PC-3 (cell line): ENCODE measurements at regions not wholly inside any gene's neighbourhood (a gene's known extent, or its start where the extent isn't known, plus 50 kb on each side); places are given as distances from the start of the nearest gene placed in this dataset.

ENCODE experiments used
- ATAC-seq: fragments of 200-7000 bp; cut with Tn5 transposase; 2 replicates; pipeline ENCODE4 v1.9.1; 2020; ENCODE audit warnings: mild to moderate bottlenecking, moderate library complexity
- BruUV-seq: library from RNA; stranded (reverse); fragments of 400-500 nt; replicated peaks from 2 replicates; lab custom pipeline; 2021; lab: Mats Ljungman, UMichigan
- CTCF ChIA-PET: fragments of 300-600 bp; sonication (Branson Sonifier 250); formaldehyde crosslinking; loops from one replicate; lab custom pipeline; 2022; ENCODE audit warnings: antibody characterized with exemption; lab: Charles Lee
- POLR2A ChIA-PET: fragments of 300-600 bp; sonication (Branson Sonifier 250); formaldehyde crosslinking; loops from one replicate; lab custom pipeline; 2022; ENCODE audit warnings: antibody characterized with exemption; ENCODE audit not compliant: unreplicated experiment; lab: Charles Lee
- DNase-seq: peaks from one replicate; pipeline ENCODE4 v3.0.0-alpha.2; 2015
- H2AFZ ChIP-seq: fragments of 300-600 bp; sonication (generic); 2 replicates; pipeline ENCODE4 v1.6.0; 2016; ENCODE audit warnings: antibody characterized with exemption, low read length
- H3F3A ChIP-seq: fragments of 300-600 bp; sonication (generic); one replicate; pipeline ENCODE4 v1.6.0; 2017; ENCODE audit warnings: antibody characterized with exemption, low read length, control low read depth, mild to moderate bottlenecking; ENCODE audit not compliant: unreplicated experiment
- H3K27ac ChIP-seq: fragments of 300-600 bp; sonication (generic); 2 replicates; pipeline ENCODE4 v1.5.1; 2016; ENCODE audit warnings: mild to moderate bottlenecking, low read length
- H3K27me3 ChIP-seq: fragments of 300-600 bp; sonication (generic); 2 replicates; pipeline ENCODE4 v1.6.1; 2016; ENCODE audit warnings: low read length, mixed read lengths
- H3K36me3 ChIP-seq: fragments of 300-600 bp; sonication (generic); 2 replicates; pipeline ENCODE4 v1.6.1; 2016; ENCODE audit warnings: low read depth, mixed run types, low read length, mixed read lengths
- H3K4me1 ChIP-seq: fragments of 300-600 bp; sonication (generic); 2 replicates; pipeline ENCODE4 v1.5.1; 2016; ENCODE audit warnings: low read length; ENCODE audit not compliant: insufficient read depth
- H3K4me2 ChIP-seq: fragments of 300-600 bp; sonication (generic); 2 replicates; pipeline ENCODE4 v1.6.0; 2016; ENCODE audit warnings: low read length
- H3K4me3 ChIP-seq: fragments of 300-600 bp; sonication (generic); 2 replicates; pipeline ENCODE4 v1.5.1; 2016; ENCODE audit warnings: mild to moderate bottlenecking, low read length, mixed read lengths
- H3K79me2 ChIP-seq: fragments of 300-600 bp; sonication (generic); 2 replicates; pipeline ENCODE4 v1.6.1; 2017; ENCODE audit warnings: low read length, mixed read lengths
- H3K9ac ChIP-seq: fragments of 300-600 bp; sonication (generic); 2 replicates; pipeline ENCODE4 v1.6.0; 2016; ENCODE audit warnings: mild to moderate bottlenecking, low read length
- H3K9me2 ChIP-seq: fragments of 300-600 bp; sonication (generic); replicated peaks from 2 replicates; pipeline ENCODE4 v1.6.1; 2016; ENCODE audit warnings: mixed run types, low read length, mixed read lengths
- H3K9me3 ChIP-seq: fragments of 300-600 bp; sonication (generic); 2 replicates; pipeline ENCODE4 v1.6.1; 2016; ENCODE audit warnings: low read length, mixed read lengths
- H4K20me1 ChIP-seq: fragments of 300-600 bp; sonication (generic); 2 replicates; pipeline ENCODE4 v1.6.1; 2016; ENCODE audit warnings: low read length, mixed read lengths
- CTCF ChIP-seq: fragments of 300-600 bp; sonication (generic); conservative IDR thresholded peaks from 2 replicates; pipeline ENCODE4 v1.5.1; 2017; ENCODE audit warnings: antibody characterized with exemption, low read depth, mild to moderate bottlenecking, low read length
- EZH2 ChIP-seq: fragments of 300-600 bp; sonication (generic); IDR thresholded peaks from one replicate; pipeline ENCODE4 v1.6.1; 2017; ENCODE audit warnings: antibody characterized with exemption, mild to moderate bottlenecking, low read length; ENCODE audit not compliant: unreplicated experiment
- EZH2phosphoT487 ChIP-seq: fragments of 300-600 bp; sonication (generic); IDR thresholded peaks from 2 replicates; pipeline ENCODE4 v1.6.1; 2018; ENCODE audit warnings: mild to moderate bottlenecking, antibody characterized with exemption, low read length, borderline replicate concordance
- intact Hi-C: fragments of 100-400 bp; cut with micrococcal nuclease; formaldehyde crosslinking; loops from 2 replicates; pipeline ENCODE4 v1.9.0; 2023

GRCh38 chr5:173796721-173797495, 91.2 kb upstream of the CPEB4 start:
- no peak overlapping the region for H3K27ac ChIP-seq
- H3K9ac ChIP-seq, result no peak overlapping the region
- H3K9me2 ChIP-seq, result no peaks in the 10 kb centered on the region
- intact Hi-C loops, result no loop called here
- H3K4me3 ChIP-seq, result no peak overlapping the region
- H3F3A ChIP-seq, result no peaks in the 10 kb centered on the region
- no peak overlapping the region for H2AFZ ChIP-seq
- ATAC-seq, result no peak
- no peaks in the 10 kb centered on the region for H3K36me3 ChIP-seq
- TF ChIP-seq EZH2phosphoT487 (no peak), EZH2 (no peak), CTCF (no peak)
- no peaks in the 10 kb centered on the region for H3K9me3 ChIP-seq
- BruUV-seq, result no TSS peak
- H3K27me3 ChIP-seq, result no peaks in the 10 kb centered on the region
- peaks cover 5% of the 10 kb centered on the region; the same call in 1 of the 2 replicates for H3K4me1 ChIP-seq
- CTCF ChIA-PET, result no interaction called here
- H4K20me1 ChIP-seq, result no peaks in the 10 kb centered on the region
- H3K79me2 ChIP-seq, result no peaks in the 10 kb centered on the region
- no peak overlapping the region for H3K4me2 ChIP-seq
- POLR2A ChIA-PET, result no interaction called here
- DNase-seq, result no peak

GRCh38 chr5:173798127-173798810, 89.9 kb upstream of the CPEB4 start:
- no peak for ATAC-seq
- Histone ChIP-seq H3F3A (no peaks in the 10 kb centered on the region), H3K9me2 (no peaks in the 10 kb centered on the region), H3K9ac (no peak overlapping the region), H3K4me1 (no peaks in the 10 kb centered on the region), H4K20me1 (no peaks in the 10 kb centered on the region), H3K27ac (no peak overlapping the region), H2AFZ (no peak overlapping the region), H3K4me3 (no peak overlapping the region), H3K36me3 (no peaks in the 10 kb centered on the region), H3K27me3 (no peaks in the 10 kb centered on the region), H3K9me3 (no peaks in the 10 kb centered on the region), H3K79me2 (no peaks in the 10 kb centered on the region), H3K4me2 (no peak overlapping the region)
- DNase-seq, result no peak
- no TSS peak for BruUV-seq
- POLR2A ChIA-PET, result no interaction called here
- TF ChIP-seq EZH2 (no peak), CTCF (no peak), EZH2phosphoT487 (no peak)
- intact Hi-C loops, result no loop called here
- CTCF ChIA-PET, result no interaction called here

- no peak overlapping the region for H3K9ac ChIP-seq
Measured at GRCh38 chr5:173800340-173800739, 87.8 kb upstream of the CPEB4 start.

More at GRCh38 chr5:173800340-173800739, 87.8 kb upstream of the CPEB4 start:
- ATAC-seq (no peak), DNase-seq (no peak)
- POLR2A ChIA-PET, result no interaction called here
- Histone ChIP-seq H3K27ac (no peak overlapping the region), H4K20me1 (no peaks in the 10 kb centered on the region), H3K9me3 (no peaks in the 10 kb centered on the region), H3K27me3 (no peaks in the 10 kb centered on the region), H2AFZ (no peak overlapping the region), H3F3A (no peaks in the 10 kb centered on the region), H3K4me1 (no peaks in the 10 kb centered on the region), H3K4me2 (no peak overlapping the region), H3K9me2 (no peaks in the 10 kb centered on the region), H3K79me2 (no peaks in the 10 kb centered on the region), H3K36me3 (no peaks in the 10 kb centered on the region), H3K4me3 (no peak overlapping the region)
- intact Hi-C loops, result no loop called here
- BruUV-seq, result no TSS peak
- CTCF ChIA-PET, result no interaction called here
- TF ChIP-seq EZH2 (no peak), CTCF (no peak), EZH2phosphoT487 (no peak)
